B cell (primary cell): ENCODE measurements at regions not wholly inside any gene's neighbourhood (a gene's known extent, or its start where the extent isn't known, plus 50 kb on each side); places are given as distances from the start of the nearest gene placed in this dataset.

Source experiments
- EZH2 ChIP-seq: IDR thresholded peaks from 2 replicates; pipeline ENCODE4 v1.6.1; 2012; ENCODE audit warnings: borderline replicate concordance, low read depth, mild to moderate bottlenecking, moderate library complexity, low read length; ENCODE audit not compliant: insufficient read depth, poor library complexity, severe bottlenecking
- TF ChIP-seq, protein P1 (sequence below): fragments of 200-600 bp; IDR thresholded peaks from one replicate; pipeline ENCODE4 v1.8.0; 2022; ENCODE audit warnings: antibody characterized with exemption, mild to moderate bottlenecking

DNA sequence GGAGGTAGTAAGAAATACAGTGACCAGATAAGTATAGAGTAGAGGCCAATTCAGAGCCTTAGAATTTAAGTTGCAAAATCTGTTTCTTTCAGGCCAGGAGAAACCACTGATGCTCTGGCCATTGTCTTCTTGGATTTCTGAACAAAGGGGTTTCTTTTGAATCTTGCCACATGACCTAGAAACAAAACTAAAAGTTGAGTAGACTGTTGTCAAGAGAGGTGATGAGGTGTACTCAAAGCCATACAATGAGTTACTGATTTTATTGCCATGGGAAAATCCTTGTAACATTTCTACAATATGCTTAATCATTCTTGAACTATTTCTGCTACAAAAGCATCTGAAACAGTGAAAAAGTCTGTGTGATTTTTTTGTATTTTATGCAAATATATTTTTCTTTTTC lies 881.3 kb downstream of the CDH11 start:
- TF ChIP-seq, protein P1, sequence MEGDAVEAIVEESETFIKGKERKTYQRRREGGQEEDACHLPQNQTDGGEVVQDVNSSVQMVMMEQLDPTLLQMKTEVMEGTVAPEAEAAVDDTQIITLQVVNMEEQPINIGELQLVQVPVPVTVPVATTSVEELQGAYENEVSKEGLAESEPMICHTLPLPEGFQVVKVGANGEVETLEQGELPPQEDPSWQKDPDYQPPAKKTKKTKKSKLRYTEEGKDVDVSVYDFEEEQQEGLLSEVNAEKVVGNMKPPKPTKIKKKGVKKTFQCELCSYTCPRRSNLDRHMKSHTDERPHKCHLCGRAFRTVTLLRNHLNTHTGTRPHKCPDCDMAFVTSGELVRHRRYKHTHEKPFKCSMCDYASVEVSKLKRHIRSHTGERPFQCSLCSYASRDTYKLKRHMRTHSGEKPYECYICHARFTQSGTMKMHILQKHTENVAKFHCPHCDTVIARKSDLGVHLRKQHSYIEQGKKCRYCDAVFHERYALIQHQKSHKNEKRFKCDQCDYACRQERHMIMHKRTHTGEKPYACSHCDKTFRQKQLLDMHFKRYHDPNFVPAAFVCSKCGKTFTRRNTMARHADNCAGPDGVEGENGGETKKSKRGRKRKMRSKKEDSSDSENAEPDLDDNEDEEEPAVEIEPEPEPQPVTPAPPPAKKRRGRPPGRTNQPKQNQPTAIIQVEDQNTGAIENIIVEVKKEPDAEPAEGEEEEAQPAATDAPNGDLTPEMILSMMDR, result no peak
- TF ChIP-seq EZH2, result no peak
